K562 (cell line): ENCODE measurements at regions not wholly inside any gene's neighbourhood (a gene's known extent, or its start where the extent isn't known, plus 50 kb on each side); places are given as distances from the start of the nearest gene placed in this dataset.

ENCODE experiments used
- CBX5 ChIP-seq: IDR thresholded peaks from 2 replicates; pipeline ENCODE4 v1.6.1; 2014; ENCODE audit warnings: low read depth, borderline replicate concordance
- CC2D1A ChIP-seq: fragments of 450-650 bp; IDR thresholded peaks from 2 replicates; pipeline ENCODE4 v1.6.1; 2017; ENCODE audit warnings: mild to moderate bottlenecking
- CTCF ChIP-seq, 3 experiments: IDR thresholded peaks in 2 of 3; conservative IDR thresholded peaks in 1 of 3; 2 replicates each; pipeline ENCODE4 v1.5.1; 2011 to 2012; ENCODE audit warnings: low read length in 3 of 3, mild to moderate bottlenecking in 3 of 3, control low read depth in 2 of 3, improper control_type of control experiment in 1 of 3, inconsistent platforms in 1 of 3, low read depth in 1 of 3, mixed read lengths in 1 of 3, moderate library complexity in 1 of 3; ENCODE audit not compliant: insufficient read depth in 2 of 3
- CTCFL ChIP-seq: IDR thresholded peaks from 2 replicates; pipeline ENCODE4 v1.6.1; 2011; ENCODE audit warnings: borderline replicate concordance, low read depth, mild to moderate bottlenecking, moderate library complexity, low read length; ENCODE audit not compliant: insufficient read depth, poor library complexity, severe bottlenecking
- EGR1 ChIP-seq: fragments of 450-650 bp; conservative IDR thresholded peaks from 2 replicates; pipeline ENCODE4 v1.6.1; 2017; ENCODE audit warnings: mild to moderate bottlenecking
- HDAC3 ChIP-seq: fragments of 450-650 bp; IDR thresholded peaks from 2 replicates; pipeline ENCODE4 v1.6.1; 2018; ENCODE audit warnings: borderline replicate concordance, mild to moderate bottlenecking, moderate library complexity; ENCODE audit not compliant: partially characterized antibody
- PHF21A ChIP-seq: fragments of 450-650 bp; IDR thresholded peaks from 2 replicates; pipeline ENCODE4 v1.6.1; 2017; ENCODE audit warnings: low read depth, borderline replicate concordance
- POLR2A ChIP-seq: fragments of 450-650 bp; conservative IDR thresholded peaks from 2 replicates; pipeline ENCODE4 v1.6.1; 2016
- POLR2AphosphoS5 ChIP-seq: IDR thresholded peaks from 2 replicates; pipeline ENCODE4 v1.6.1; 2011; ENCODE audit warnings: mild to moderate bottlenecking, low read depth, low read length, moderate library complexity; ENCODE audit not compliant: control insufficient read depth, insufficient read depth
- RFX1 ChIP-seq: fragments of 450-650 bp; IDR thresholded peaks from 2 replicates; pipeline ENCODE4 v1.6.1; 2016; ENCODE audit warnings: mild to moderate bottlenecking, moderate library complexity
- ZNF165 ChIP-seq: fragments of 250-450 bp; sonication (Bioruptor Pico); IDR thresholded peaks from 2 replicates; pipeline ENCODE4 v1.4.0; 2020; ENCODE audit warnings: borderline replicate concordance
- ZNF184 ChIP-seq: sonication (generic); formaldehyde crosslinking; IDR thresholded peaks from 2 replicates; pipeline ENCODE4 v1.5.0; 2020; ENCODE audit warnings: missing genetic modification reagents
- ZNF316 ChIP-seq: fragments of 450-650 bp; IDR thresholded peaks from 2 replicates; pipeline ENCODE4 v1.6.1; 2016
- ZNF408 ChIP-seq: fragments of 250-450 bp; sonication (Bioruptor Pico); IDR thresholded peaks from 2 replicates; pipeline ENCODE4 v1.4.0; 2020; ENCODE audit warnings: low read depth, mild to moderate bottlenecking, moderate library complexity

- TF ChIP-seq EGR1 = no peak
- TF ChIP-seq CTCF (IDR thresholded peaks at IDR 0.05 in 2 of 3, conservative IDR thresholded peaks at IDR 0.05 in 1 of 3; ENCODE audit: insufficient read depth in 2 of 3, low read depth in 1 of 3, low read length in 3 of 3) = no peak
- no peak for TF ChIP-seq ZNF184 (CRISPR knock-in tag)
- TF ChIP-seq CC2D1A = no peak
- TF ChIP-seq ZNF165 (CRISPR knock-in tag) = no peak
- TF ChIP-seq ZNF316 = no peak
- no peak for TF ChIP-seq POLR2A
- TF ChIP-seq CBX5 = no peak
- no peak for TF ChIP-seq RFX1
- no peak for TF ChIP-seq POLR2AphosphoS5
- no peak for TF ChIP-seq ZNF408 (CRISPR knock-in tag)
- no peak for TF ChIP-seq PHF21A
- no peak for TF ChIP-seq HDAC3
- no peak for TF ChIP-seq CTCFL
These were observed 181.1 kb upstream of the C2CD4B start for GRCh38 chr15:62346168-62346567.
